ENCODE measurements at regions not wholly inside any gene's neighbourhood (a gene's known extent, or its start where the extent isn't known, plus 50 kb on each side); places are given as distances from the start of the nearest gene placed in this dataset.

- H3K27me3 Mint-ChIP-seq, result peaks cover 4 to 5% of the 10 kb centered on the region in 2 donors
- Histone ChIP-seq H3K9me3 (ENCODE audit: control insufficient read depth in 1 of 2, low read length in 2 of 2) (no peaks in the 10 kb centered on the region), H3K27ac (ENCODE audit: low read depth, low read length) (no peak overlapping the region), H3K36me3 (ENCODE audit: insufficient read depth, low read length) (no peaks in the 10 kb centered on the region), H3K27me3 (ENCODE audit: insufficient read depth, low read length) (no peaks in the 10 kb centered on the region), H3K4me1 (ENCODE audit: insufficient read depth, low read length) (no peaks in the 10 kb centered on the region), H3K4me3 (ENCODE audit: low read length in 2 of 2) (no peak overlapping the region)
- no peak for DNase-seq
- no peak overlapping the region for H3K27ac Mint-ChIP-seq
- intact Hi-C loops (cut with micrococcal nuclease), result no loop called here
- no peaks in the 10 kb centered on the region for H3K36me3 Mint-ChIP-seq
- peaks cover 0 to 30% (median 16%) of the 10 kb centered on the region in 8 donors for H3K9me3 Mint-ChIP-seq
- no peak overlapping the region for H3K4me3 Mint-ChIP-seq
- ChIA-PET POLR2A (ENCODE audit: partially characterized antibody) (no interaction called here), CTCF (ENCODE audit: partially characterized antibody) (interaction anchor here (1.8 kb wide), 1 partner anchor 29 kb away, joined by 4 read pairs; no protein-coding TSS in a partner anchor)
- H3K4me1 Mint-ChIP-seq, result no peaks in the 10 kb centered on the region
Observed at GRCh38 chr5:180441564-180442051, 52.6 kb upstream of the CNOT6 start.

All from CD4-positive, alpha-beta memory T cell (primary cell).